ENCODE measurements at regions not wholly inside any gene's neighbourhood (a gene's known extent, or its start where the extent isn't known, plus 50 kb on each side); places are given as distances from the start of the nearest gene placed in this dataset.

DNA sequence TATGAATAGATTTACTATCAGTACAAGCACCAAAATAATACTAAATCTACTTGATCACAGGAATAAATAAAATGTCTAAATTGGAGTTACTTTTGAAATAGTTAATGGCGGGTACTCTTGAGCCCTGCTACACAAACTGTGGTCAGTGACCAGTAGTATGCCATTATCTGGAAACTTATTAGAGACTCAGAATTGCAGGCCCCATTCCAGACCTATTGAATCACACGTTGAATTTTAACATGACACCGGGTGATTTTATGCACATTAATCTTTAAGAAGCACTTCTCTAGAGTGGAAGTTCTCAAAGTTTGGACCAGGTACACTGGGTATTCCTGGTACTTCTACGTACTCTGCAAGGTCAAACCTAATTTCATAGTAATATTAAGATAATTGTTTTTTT lies 660.0 kb upstream of the POU3F4 start:
- TF ChIP-seq SREBF1 (IDR thresholded peaks at IDR 0.05; ENCODE audit: low read length) (no peak), EZH2 (IDR thresholded peaks at IDR 0.05; ENCODE audit: borderline replicate concordance, control insufficient read depth, low read depth, low read length) (no peak), CEBPB (IDR thresholded peaks at IDR 0.05; ENCODE audit: borderline replicate concordance in 1 of 2, low read depth in 2 of 2, low read length in 2 of 2) (no peak), JUND (IDR thresholded peaks at IDR 0.05; ENCODE audit: low read depth, low read length) (no peak), POLR2A (IDR thresholded peaks at IDR 0.05; ENCODE audit: low read depth, low read length) (no peak), EED (IDR thresholded peaks at IDR 0.05; ENCODE audit: low read depth) (no peak), FOXK2 (IDR thresholded peaks at IDR 0.05) (no peak), IKZF2 (IDR thresholded peaks at IDR 0.05) (no peak), ZNF274 (IDR thresholded peaks at IDR 0.05; ENCODE audit: insufficient read depth, insufficient read length) (no peak), NR2C2 (IDR thresholded peaks at IDR 0.05; ENCODE audit: borderline replicate concordance, control insufficient read depth, insufficient read length, low read depth) (no peak), KDM1A (IDR thresholded peaks at IDR 0.05; ENCODE audit: borderline replicate concordance) (no peak)
- TF ChIP-seq, protein P1, sequence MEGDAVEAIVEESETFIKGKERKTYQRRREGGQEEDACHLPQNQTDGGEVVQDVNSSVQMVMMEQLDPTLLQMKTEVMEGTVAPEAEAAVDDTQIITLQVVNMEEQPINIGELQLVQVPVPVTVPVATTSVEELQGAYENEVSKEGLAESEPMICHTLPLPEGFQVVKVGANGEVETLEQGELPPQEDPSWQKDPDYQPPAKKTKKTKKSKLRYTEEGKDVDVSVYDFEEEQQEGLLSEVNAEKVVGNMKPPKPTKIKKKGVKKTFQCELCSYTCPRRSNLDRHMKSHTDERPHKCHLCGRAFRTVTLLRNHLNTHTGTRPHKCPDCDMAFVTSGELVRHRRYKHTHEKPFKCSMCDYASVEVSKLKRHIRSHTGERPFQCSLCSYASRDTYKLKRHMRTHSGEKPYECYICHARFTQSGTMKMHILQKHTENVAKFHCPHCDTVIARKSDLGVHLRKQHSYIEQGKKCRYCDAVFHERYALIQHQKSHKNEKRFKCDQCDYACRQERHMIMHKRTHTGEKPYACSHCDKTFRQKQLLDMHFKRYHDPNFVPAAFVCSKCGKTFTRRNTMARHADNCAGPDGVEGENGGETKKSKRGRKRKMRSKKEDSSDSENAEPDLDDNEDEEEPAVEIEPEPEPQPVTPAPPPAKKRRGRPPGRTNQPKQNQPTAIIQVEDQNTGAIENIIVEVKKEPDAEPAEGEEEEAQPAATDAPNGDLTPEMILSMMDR (IDR thresholded peaks at IDR 0.05 in 2 of 3, conservative IDR thresholded peaks at IDR 0.05 in 1 of 3; ENCODE audit: control insufficient read depth in 2 of 3, extremely low read depth in 1 of 3, insufficient read depth in 1 of 3, low read depth in 3 of 3, low read length in 3 of 3): no peak
- TF ChIP-seq, protein P2, sequence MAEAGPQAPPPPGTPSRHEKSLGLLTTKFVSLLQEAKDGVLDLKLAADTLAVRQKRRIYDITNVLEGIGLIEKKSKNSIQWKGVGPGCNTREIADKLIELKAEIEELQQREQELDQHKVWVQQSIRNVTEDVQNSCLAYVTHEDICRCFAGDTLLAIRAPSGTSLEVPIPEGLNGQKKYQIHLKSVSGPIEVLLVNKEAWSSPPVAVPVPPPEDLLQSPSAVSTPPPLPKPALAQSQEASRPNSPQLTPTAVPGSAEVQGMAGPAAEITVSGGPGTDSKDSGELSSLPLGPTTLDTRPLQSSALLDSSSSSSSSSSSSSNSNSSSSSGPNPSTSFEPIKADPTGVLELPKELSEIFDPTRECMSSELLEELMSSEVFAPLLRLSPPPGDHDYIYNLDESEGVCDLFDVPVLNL (IDR thresholded peaks at IDR 0.05; ENCODE audit: low read depth, low read length): no peak
- TF ChIP-seq, protein P3, sequence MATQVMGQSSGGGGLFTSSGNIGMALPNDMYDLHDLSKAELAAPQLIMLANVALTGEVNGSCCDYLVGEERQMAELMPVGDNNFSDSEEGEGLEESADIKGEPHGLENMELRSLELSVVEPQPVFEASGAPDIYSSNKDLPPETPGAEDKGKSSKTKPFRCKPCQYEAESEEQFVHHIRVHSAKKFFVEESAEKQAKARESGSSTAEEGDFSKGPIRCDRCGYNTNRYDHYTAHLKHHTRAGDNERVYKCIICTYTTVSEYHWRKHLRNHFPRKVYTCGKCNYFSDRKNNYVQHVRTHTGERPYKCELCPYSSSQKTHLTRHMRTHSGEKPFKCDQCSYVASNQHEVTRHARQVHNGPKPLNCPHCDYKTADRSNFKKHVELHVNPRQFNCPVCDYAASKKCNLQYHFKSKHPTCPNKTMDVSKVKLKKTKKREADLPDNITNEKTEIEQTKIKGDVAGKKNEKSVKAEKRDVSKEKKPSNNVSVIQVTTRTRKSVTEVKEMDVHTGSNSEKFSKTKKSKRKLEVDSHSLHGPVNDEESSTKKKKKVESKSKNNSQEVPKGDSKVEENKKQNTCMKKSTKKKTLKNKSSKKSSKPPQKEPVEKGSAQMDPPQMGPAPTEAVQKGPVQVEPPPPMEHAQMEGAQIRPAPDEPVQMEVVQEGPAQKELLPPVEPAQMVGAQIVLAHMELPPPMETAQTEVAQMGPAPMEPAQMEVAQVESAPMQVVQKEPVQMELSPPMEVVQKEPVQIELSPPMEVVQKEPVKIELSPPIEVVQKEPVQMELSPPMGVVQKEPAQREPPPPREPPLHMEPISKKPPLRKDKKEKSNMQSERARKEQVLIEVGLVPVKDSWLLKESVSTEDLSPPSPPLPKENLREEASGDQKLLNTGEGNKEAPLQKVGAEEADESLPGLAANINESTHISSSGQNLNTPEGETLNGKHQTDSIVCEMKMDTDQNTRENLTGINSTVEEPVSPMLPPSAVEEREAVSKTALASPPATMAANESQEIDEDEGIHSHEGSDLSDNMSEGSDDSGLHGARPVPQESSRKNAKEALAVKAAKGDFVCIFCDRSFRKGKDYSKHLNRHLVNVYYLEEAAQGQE (IDR thresholded peaks at IDR 0.05; ENCODE audit: low read depth, low read length): no peak
